Astrocyte (in vitro differentiated cells and primary cell): ENCODE measurements at regions not wholly inside any gene's neighbourhood (a gene's known extent, or its start where the extent isn't known, plus 50 kb on each side); places are given as distances from the start of the nearest gene placed in this dataset.

ENCODE experiments used
- DNase-seq: peaks from one replicate; pipeline ENCODE4 v3.0.0-alpha.2; 2010; ENCODE audit warnings: low read depth
- FAIRE-seq: peaks from 2 replicates; lab custom pipeline; 2011; peaks lifted over from hg19 to GRCh38; lab: Jason Lieb, UNC
- H2AFZ ChIP-seq: 2 replicates; pipeline ENCODE4 v1.6.0; 2012; ENCODE audit warnings: low read depth, low read length, inconsistent platforms
- H3K27ac ChIP-seq: 2 replicates; pipeline ENCODE4 v1.5.1; 2011; ENCODE audit warnings: low read depth, low read length, inconsistent platforms
- H3K27me3 ChIP-seq: 2 replicates; pipeline ENCODE4 v1.6.0; 2011; ENCODE audit warnings: low read length, inconsistent platforms; ENCODE audit not compliant: insufficient read depth
- H3K36me3 ChIP-seq: 2 replicates; pipeline ENCODE4 v1.5.1; 2011; ENCODE audit warnings: low read length, inconsistent platforms; ENCODE audit not compliant: insufficient read depth
- H3K4me1 ChIP-seq: 2 replicates; pipeline ENCODE4 v1.5.1; 2011; ENCODE audit warnings: low read length, inconsistent platforms; ENCODE audit not compliant: insufficient read depth
- H3K4me2 ChIP-seq: 2 replicates; pipeline ENCODE4 v1.6.0; 2012; ENCODE audit warnings: low read length, inconsistent platforms
- H3K4me3 ChIP-seq: 2 replicates; pipeline ENCODE4 v1.5.1; 2011; ENCODE audit warnings: low read depth, mild to moderate bottlenecking, low read length, inconsistent platforms; ENCODE audit not compliant: insufficient read depth
- H3K79me2 ChIP-seq: 2 replicates; pipeline ENCODE4 v1.6.0; 2012; ENCODE audit warnings: mild to moderate bottlenecking, low read length, inconsistent platforms; ENCODE audit not compliant: insufficient read depth
- H3K9ac ChIP-seq: 2 replicates; pipeline ENCODE4 v1.6.0; 2012; ENCODE audit warnings: mild to moderate bottlenecking, low read length, inconsistent platforms
- H3K9me3 ChIP-seq: 2 replicates; pipeline ENCODE4 v1.5.1; 2012; ENCODE audit warnings: low read depth, mild to moderate bottlenecking, low read length, inconsistent platforms; ENCODE audit not compliant: insufficient read depth
- H4K20me1 ChIP-seq: 2 replicates; pipeline ENCODE4 v1.6.0; 2012; ENCODE audit warnings: low read length, inconsistent platforms; ENCODE audit not compliant: insufficient read depth
- H3K27ac Mint-ChIP-seq: one replicate; pipeline ENCODE4 v1.8.0; 2021; ENCODE audit warnings: mild to moderate bottlenecking, mixed read lengths; ENCODE audit not compliant: unreplicated experiment
- H3K27me3 Mint-ChIP-seq: one replicate; pipeline ENCODE4 v1.8.0; 2021; ENCODE audit warnings: low read depth, mixed read lengths; ENCODE audit not compliant: unreplicated experiment
- H3K36me3 Mint-ChIP-seq: one replicate; pipeline ENCODE4 v1.8.0; 2021; ENCODE audit warnings: low read depth, mixed read lengths; ENCODE audit not compliant: unreplicated experiment
- H3K4me1 Mint-ChIP-seq: one replicate; pipeline ENCODE4 v1.8.0; 2021; ENCODE audit warnings: low read depth, mixed read lengths; ENCODE audit not compliant: unreplicated experiment
- H3K4me3 Mint-ChIP-seq: one replicate; pipeline ENCODE4 v1.8.0; 2021; ENCODE audit warnings: mild to moderate bottlenecking, moderate library complexity, mixed read lengths; ENCODE audit not compliant: unreplicated experiment
- H3K9me3 Mint-ChIP-seq: one replicate; pipeline ENCODE4 v1.8.0; 2021; ENCODE audit warnings: mild to moderate bottlenecking, mixed read lengths; ENCODE audit not compliant: unreplicated experiment
- CTCF ChIP-seq: IDR thresholded peaks from 2 replicates; pipeline ENCODE4 v1.5.1; 2011; ENCODE audit warnings: low read depth, mild to moderate bottlenecking, inconsistent platforms, low read length, moderate library complexity; ENCODE audit not compliant: insufficient read depth
- EZH2 ChIP-seq: IDR thresholded peaks from 2 replicates; pipeline ENCODE4 v1.6.1; 2012; ENCODE audit warnings: mild to moderate bottlenecking, low read length, inconsistent platforms; ENCODE audit not compliant: insufficient read depth

- Histone ChIP-seq H3K36me3 (no peaks in the 10 kb centered on the region), H4K20me1 (no peaks in the 10 kb centered on the region), H3K4me3 (no peak overlapping the region), H2AFZ (no peak overlapping the region), H3K4me1 (peaks cover 18% of the 10 kb centered on the region), H3K9ac (no peak overlapping the region), H3K27ac (no peak overlapping the region), H3K9me3 (no peaks in the 10 kb centered on the region), H3K79me2 (no peaks in the 10 kb centered on the region), H3K4me2 (no peak overlapping the region), H3K27me3 (peaks cover 7% of the 10 kb centered on the region)
- no peaks in the 10 kb centered on the region for H3K36me3 Mint-ChIP-seq
- peaks cover 3% of the 10 kb centered on the region for H3K9me3 Mint-ChIP-seq
- no peak overlapping the region for H3K27ac Mint-ChIP-seq
- H3K27me3 Mint-ChIP-seq: no peaks in the 10 kb centered on the region
- DNase-seq: no peak
- peaks cover 9% of the 10 kb centered on the region for H3K4me1 Mint-ChIP-seq
- TF ChIP-seq EZH2: no peak
- TF ChIP-seq CTCF: no peak
- no peak for FAIRE-seq
- no peak overlapping the region for H3K4me3 Mint-ChIP-seq
Measured at GRCh38 chr9:116070256-116070914, 83.2 kb upstream of the PAPPA start.

- H3K79me2 ChIP-seq: no peaks in the 10 kb centered on the region
- no peak overlapping the region for H3K4me2 ChIP-seq
- no peaks in the 10 kb centered on the region for H4K20me1 ChIP-seq
- peaks cover 9% of the 10 kb centered on the region for H3K4me1 Mint-ChIP-seq
- peaks cover 22% of the 10 kb centered on the region for H3K4me1 ChIP-seq
- H3K27ac Mint-ChIP-seq: no peak overlapping the region
- peaks cover 3% of the 10 kb centered on the region for H3K9me3 Mint-ChIP-seq
- peaks cover 11% of the 10 kb centered on the region for H3K27me3 ChIP-seq
- no peaks in the 10 kb centered on the region for H3K36me3 ChIP-seq
- no peak overlapping the region for H2AFZ ChIP-seq
- H3K36me3 Mint-ChIP-seq: no peaks in the 10 kb centered on the region
- no peak overlapping the region for H3K9ac ChIP-seq
- TF ChIP-seq EZH2: no peak
- TF ChIP-seq CTCF: no peak
- no peaks in the 10 kb centered on the region for H3K27me3 Mint-ChIP-seq
- no peak overlapping the region for H3K4me3 Mint-ChIP-seq
- DNase-seq (no peak), FAIRE-seq (peak; percentile 76)
- H3K9me3 ChIP-seq: no peaks in the 10 kb centered on the region
- no peak overlapping the region for H3K27ac ChIP-seq
- no peak overlapping the region for H3K4me3 ChIP-seq
Measured at GRCh38 chr9:116072046-116072445, 81.5 kb upstream of the PAPPA start.

GRCh38 chr9:116073826-116074225, 79.8 kb upstream of the PAPPA start:
- H3K27ac ChIP-seq: peak overlapping the region; percentile 28
- peak; percentile 95 for DNase-seq
- peaks cover 9% of the 10 kb centered on the region for H3K4me1 Mint-ChIP-seq
- no peaks in the 10 kb centered on the region for H3K27me3 Mint-ChIP-seq
- FAIRE-seq: no peak
- peak overlapping the region; percentile 37 for H3K4me2 ChIP-seq
- no peak overlapping the region for H3K4me3 ChIP-seq
- no peak overlapping the region for H3K4me3 Mint-ChIP-seq
- no peaks in the 10 kb centered on the region for H4K20me1 ChIP-seq
- peaks cover 3% of the 10 kb centered on the region for H3K9me3 Mint-ChIP-seq
- no peak overlapping the region for H3K27ac Mint-ChIP-seq
- H3K9me3 ChIP-seq: no peaks in the 10 kb centered on the region
- TF ChIP-seq CTCF (no peak), EZH2 (no peak)
- H3K4me1 ChIP-seq: peaks cover 22% of the 10 kb centered on the region
- no peak overlapping the region for H2AFZ ChIP-seq
- no peaks in the 10 kb centered on the region for H3K36me3 Mint-ChIP-seq
- peaks cover 11% of the 10 kb centered on the region for H3K27me3 ChIP-seq
- no peaks in the 10 kb centered on the region for H3K36me3 ChIP-seq
- H3K79me2 ChIP-seq: no peaks in the 10 kb centered on the region
- H3K9ac ChIP-seq: no peak overlapping the region
